MM.1S (cell line): ENCODE measurements at regions not wholly inside any gene's neighbourhood (a gene's known extent, or its start where the extent isn't known, plus 50 kb on each side); places are given as distances from the start of the nearest gene placed in this dataset.

ENCODE experiments used
- CTCF ChIP-seq: fragments of 300-600 bp; sonication (generic); IDR thresholded peaks from 2 replicates; pipeline ENCODE4 v1.5.1; 2016; ENCODE audit warnings: antibody characterized with exemption, low read length, mixed read lengths
- EZH2 ChIP-seq: fragments of 300-600 bp; sonication (generic); optimal IDR thresholded peaks from 2 replicates; pipeline ENCODE3; 2017; ENCODE audit warnings: low read depth, mild to moderate bottlenecking, antibody characterized with exemption, low read length, mixed read lengths

- TF ChIP-seq CTCF = no peak
- no peak for TF ChIP-seq EZH2
Observed at GRCh38 chr5:30581198-30581935, 612.1 kb upstream of the CDH6 start.
